H9 (cell line): ENCODE measurements at regions not wholly inside any gene's neighbourhood (a gene's known extent, or its start where the extent isn't known, plus 50 kb on each side); places are given as distances from the start of the nearest gene placed in this dataset.

ENCODE experiments used
- DNase-seq: peaks from one replicate; pipeline ENCODE4 v3.0.0-alpha.2; 2017
- H2AFZ ChIP-seq: one replicate; pipeline ENCODE4 v1.6.1; 2013; ENCODE audit warnings: mild to moderate bottlenecking, low read length, control low read depth, moderate library complexity
- H2AK5ac ChIP-seq: 2 replicates; pipeline ENCODE4 v1.6.1; 2013; ENCODE audit warnings: low read length, control low read depth, mixed read lengths; ENCODE audit not compliant: insufficient read length
- H2BK120ac ChIP-seq: one replicate; pipeline ENCODE4 v1.6.1; 2013; ENCODE audit warnings: low read depth, mild to moderate bottlenecking, low read length, control low read depth, inconsistent platforms; ENCODE audit not compliant: poor library complexity, severe bottlenecking
- H2BK12ac ChIP-seq: 2 replicates; pipeline ENCODE4 v1.6.1; 2013; ENCODE audit warnings: low read length, control low read depth, mixed read lengths, low read depth; ENCODE audit not compliant: insufficient read length
- H2BK15ac ChIP-seq: 2 replicates; pipeline ENCODE4 v1.6.1; 2013; ENCODE audit warnings: low read depth, low read length, control low read depth
- H2BK20ac ChIP-seq: one replicate; pipeline ENCODE4 v1.6.1; 2013; ENCODE audit warnings: low read depth, mild to moderate bottlenecking, low read length, control low read depth, inconsistent platforms; ENCODE audit not compliant: poor library complexity, severe bottlenecking
- H2BK5ac ChIP-seq: 2 replicates; pipeline ENCODE4 v1.6.1; 2013; ENCODE audit warnings: low read length, control low read depth, mixed read lengths; ENCODE audit not compliant: insufficient read length
- H3K14ac ChIP-seq: 2 replicates; pipeline ENCODE4 v1.6.1; 2013; ENCODE audit warnings: low read length, control low read depth; ENCODE audit not compliant: insufficient read depth
- H3K18ac ChIP-seq: 2 replicates; pipeline ENCODE4 v1.6.1; 2013; ENCODE audit warnings: low read depth, mild to moderate bottlenecking, mixed read lengths, low read length, control low read depth; ENCODE audit not compliant: insufficient read length
- H3K23ac ChIP-seq: 2 replicates; pipeline ENCODE4 v1.6.1; 2013; ENCODE audit warnings: low read length, control low read depth, mixed read lengths, low read depth; ENCODE audit not compliant: insufficient read length
- H3K23me2 ChIP-seq: 2 replicates; pipeline ENCODE4 v1.6.1; 2013; ENCODE audit warnings: low read depth, mild to moderate bottlenecking, mixed read lengths, low read length, control low read depth; ENCODE audit not compliant: insufficient read length, poor library complexity, severe bottlenecking
- H3K27ac ChIP-seq: 2 replicates; pipeline ENCODE4 v1.5.1; 2013; ENCODE audit warnings: low read length, control low read depth, mixed read lengths, low read depth; ENCODE audit not compliant: insufficient read length
- H3K27me3 ChIP-seq: 2 replicates; pipeline ENCODE4 v1.6.1; 2013; ENCODE audit warnings: low read length, control low read depth, inconsistent platforms; ENCODE audit not compliant: insufficient read depth
- H3K4ac ChIP-seq: 2 replicates; pipeline ENCODE4 v1.6.1; 2013; ENCODE audit warnings: low read depth, mild to moderate bottlenecking, control low read depth, inconsistent platforms, low read length, moderate library complexity
- H3K4me1 ChIP-seq: 2 replicates; pipeline ENCODE4 v1.6.1; 2013; ENCODE audit warnings: low read length, control low read depth, inconsistent platforms; ENCODE audit not compliant: insufficient read depth
- H3K4me2 ChIP-seq: 2 replicates; pipeline ENCODE4 v1.6.1; 2013; ENCODE audit warnings: low read length, control low read depth, mixed read lengths; ENCODE audit not compliant: insufficient read length, insufficient read depth
- H3K56ac ChIP-seq: 2 replicates; pipeline ENCODE4 v1.6.1; 2013; ENCODE audit warnings: low read depth, mild to moderate bottlenecking, mixed read lengths, low read length, control low read depth; ENCODE audit not compliant: insufficient read length
- H3K79me1 ChIP-seq: 2 replicates; pipeline ENCODE4 v1.6.1; 2013; ENCODE audit warnings: low read depth, mild to moderate bottlenecking, moderate library complexity, low read length, control low read depth, inconsistent platforms; ENCODE audit not compliant: insufficient read depth, poor library complexity, severe bottlenecking
- H3K79me2 ChIP-seq: 2 replicates; pipeline ENCODE4 v1.6.1; 2013; ENCODE audit warnings: low read length, control low read depth, inconsistent platforms; ENCODE audit not compliant: insufficient read depth
- H3K9ac ChIP-seq: 2 replicates; pipeline ENCODE4 v1.6.1; 2013; ENCODE audit warnings: low read length, control low read depth, mixed read lengths; ENCODE audit not compliant: insufficient read length; ENCODE audit errors: extremely low read depth
- H3K9me3 ChIP-seq: one replicate; pipeline ENCODE4 v1.6.1; 2013; ENCODE audit warnings: low read depth, low read length, inconsistent platforms; ENCODE audit not compliant: control insufficient read depth
- H3T11ph ChIP-seq: one replicate; pipeline ENCODE4 v1.6.1; 2013; ENCODE audit warnings: mild to moderate bottlenecking, low read length, control low read depth, inconsistent platforms
- H4K20me1 ChIP-seq: one replicate; pipeline ENCODE4 v1.6.1; 2013; ENCODE audit not compliant: control insufficient read depth, insufficient read length, insufficient read depth
- H4K5ac ChIP-seq: 2 replicates; pipeline ENCODE4 v1.6.1; 2013; ENCODE audit warnings: low read depth, mild to moderate bottlenecking, mixed read lengths, low read length, control low read depth; ENCODE audit not compliant: insufficient read length
- H4K8ac ChIP-seq: replicated peaks from 2 replicates; pipeline ENCODE4 v1.6.1; 2013; ENCODE audit warnings: low read length, control low read depth, mixed read lengths, low read depth; ENCODE audit not compliant: insufficient read length
- H4K91ac ChIP-seq: 2 replicates; pipeline ENCODE4 v1.6.1; 2013; ENCODE audit warnings: low read depth, mild to moderate bottlenecking, moderate library complexity, mixed read lengths, low read length, control low read depth; ENCODE audit not compliant: insufficient read length
- H3K27ac Mint-ChIP-seq, 3 experiments: 2 replicates in 2 of 3; 3 replicates in 1 of 3; pipeline ENCODE4 v1.8.0; 2020 to 2021; ENCODE audit warnings: mixed read lengths in 3 of 3, mild to moderate bottlenecking in 1 of 3, moderate library complexity in 1 of 3
- H3K27me3 Mint-ChIP-seq: 2 replicates; pipeline ENCODE4 v1.8.0; 2021; ENCODE audit warnings: low read depth, mild to moderate bottlenecking, moderate library complexity, mixed read lengths
- H3K36me3 Mint-ChIP-seq, 3 experiments: 2 replicates in 2 of 3; 3 replicates in 1 of 3; pipeline ENCODE4 v1.8.0; 2020 to 2021; ENCODE audit warnings: low read depth in 3 of 3, mixed read lengths in 3 of 3; ENCODE audit not compliant: insufficient read depth in 1 of 3
- H3K4me1 Mint-ChIP-seq, 2 experiments: 2 replicates each; pipeline ENCODE4 v1.8.0; 2020; ENCODE audit warnings: mixed read lengths in 2 of 2
- H3K4me3 Mint-ChIP-seq, 2 experiments: 2 replicates in 1 of 2; 3 replicates in 1 of 2; pipeline ENCODE4 v1.8.0; 2020 to 2021; ENCODE audit warnings: mild to moderate bottlenecking in 2 of 2, mixed read lengths in 2 of 2, moderate library complexity in 1 of 2
- H3K9me3 Mint-ChIP-seq, 2 experiments: 2 replicates in 1 of 2; 3 replicates in 1 of 2; pipeline ENCODE4 v1.8.0; 2020; ENCODE audit warnings: mild to moderate bottlenecking in 2 of 2, mixed read lengths in 2 of 2, moderate library complexity in 1 of 2
- CTCF ChIP-seq: fragments of 200-600 bp; sonication (generic); conservative IDR thresholded peaks from 3 replicates; pipeline ENCODE4 v1.8.0; 2021; ENCODE audit warnings: antibody characterized with exemption, mild to moderate bottlenecking
- WGBS: extraction: QIAGEN DNeasy Blood & Tissue Kit; methylation state at CpG from one replicate; pipeline ENCODE4 v1.1.7; 2013; ENCODE audit warnings: missing lambda C conversion rate, low lambda C conversion rate, mixed read lengths; ENCODE audit not compliant: insufficient read length; ENCODE audit errors: extremely low coverage; 5-methylcytosine and 5-hydroxymethylcytosine counted together

- H4K20me1 ChIP-seq = no peaks in the 10 kb centered on the region
- H3K14ac ChIP-seq = no peak overlapping the region
- Mint-ChIP-seq H3K4me3 (no peak overlapping the region), H3K36me3 (peaks cover 4 to 6% (median 5%) of the 10 kb centered on the region in 3 experiments; a peak in 2 of 7 replicates), H3K4me1 (peaks cover 7 to 8% of the 10 kb centered on the region in 2 experiments; a peak in 3 of 4 replicates), H3K9me3 (peaks cover 16% of the 10 kb centered on the region in 2 experiments), H3K27ac (no peak overlapping the region), H3K27me3 (peaks cover 2% of the 10 kb centered on the region; the same call in 1 of the 2 replicates)
- H3K27me3 ChIP-seq = no peaks in the 10 kb centered on the region
- TF ChIP-seq CTCF = no peak
- H3T11ph ChIP-seq = no peak overlapping the region
- H3K79me1 ChIP-seq = no peaks in the 10 kb centered on the region
- no peak overlapping the region for H3K23ac ChIP-seq
- WGBS = no CpG with 5 or more reads among the region's 4 CpGs
- no peak overlapping the region for H4K91ac ChIP-seq
- no peak overlapping the region for H2BK5ac ChIP-seq
- H4K5ac ChIP-seq = no peak overlapping the region
- H3K9me3 ChIP-seq = peaks cover 5% of the 10 kb centered on the region
- H3K56ac ChIP-seq = no peak overlapping the region
- no peak overlapping the region for H2BK15ac ChIP-seq
- no peak overlapping the region for H3K18ac ChIP-seq
- no peak overlapping the region for H3K27ac ChIP-seq
- no peaks in the 10 kb centered on the region for H3K23me2 ChIP-seq
- H2BK12ac ChIP-seq = no peak overlapping the region
- H3K9ac ChIP-seq = no peak overlapping the region
- DNase-seq = no peak
- no peak overlapping the region for H3K4ac ChIP-seq
- no peak overlapping the region for H2BK20ac ChIP-seq
- H2BK120ac ChIP-seq = no peak overlapping the region
- no peak overlapping the region for H4K8ac ChIP-seq
- H3K4me2 ChIP-seq = no peak overlapping the region
- no peak overlapping the region for H2AK5ac ChIP-seq
- no peaks in the 10 kb centered on the region for H3K79me2 ChIP-seq
- H3K4me1 ChIP-seq = no peaks in the 10 kb centered on the region
- no peak overlapping the region for H2AFZ ChIP-seq
Observed at GRCh38 chr14:76677534-76678145, 83.6 kb upstream of the VASH1 start.
